Astrocyte (in vitro differentiated cells and primary cell): ENCODE measurements at regions not wholly inside any gene's neighbourhood (a gene's known extent, or its start where the extent isn't known, plus 50 kb on each side); places are given as distances from the start of the nearest gene placed in this dataset.

Source experiments
- EZH2 ChIP-seq: IDR thresholded peaks from 2 replicates; pipeline ENCODE4 v1.6.1; 2012; ENCODE audit warnings: mild to moderate bottlenecking, low read length, inconsistent platforms; ENCODE audit not compliant: insufficient read depth
- TF ChIP-seq, protein P1 (sequence below): IDR thresholded peaks from 2 replicates; pipeline ENCODE4 v1.5.1; 2011; ENCODE audit warnings: low read depth, mild to moderate bottlenecking, inconsistent platforms, low read length, moderate library complexity; ENCODE audit not compliant: insufficient read depth

DNA sequence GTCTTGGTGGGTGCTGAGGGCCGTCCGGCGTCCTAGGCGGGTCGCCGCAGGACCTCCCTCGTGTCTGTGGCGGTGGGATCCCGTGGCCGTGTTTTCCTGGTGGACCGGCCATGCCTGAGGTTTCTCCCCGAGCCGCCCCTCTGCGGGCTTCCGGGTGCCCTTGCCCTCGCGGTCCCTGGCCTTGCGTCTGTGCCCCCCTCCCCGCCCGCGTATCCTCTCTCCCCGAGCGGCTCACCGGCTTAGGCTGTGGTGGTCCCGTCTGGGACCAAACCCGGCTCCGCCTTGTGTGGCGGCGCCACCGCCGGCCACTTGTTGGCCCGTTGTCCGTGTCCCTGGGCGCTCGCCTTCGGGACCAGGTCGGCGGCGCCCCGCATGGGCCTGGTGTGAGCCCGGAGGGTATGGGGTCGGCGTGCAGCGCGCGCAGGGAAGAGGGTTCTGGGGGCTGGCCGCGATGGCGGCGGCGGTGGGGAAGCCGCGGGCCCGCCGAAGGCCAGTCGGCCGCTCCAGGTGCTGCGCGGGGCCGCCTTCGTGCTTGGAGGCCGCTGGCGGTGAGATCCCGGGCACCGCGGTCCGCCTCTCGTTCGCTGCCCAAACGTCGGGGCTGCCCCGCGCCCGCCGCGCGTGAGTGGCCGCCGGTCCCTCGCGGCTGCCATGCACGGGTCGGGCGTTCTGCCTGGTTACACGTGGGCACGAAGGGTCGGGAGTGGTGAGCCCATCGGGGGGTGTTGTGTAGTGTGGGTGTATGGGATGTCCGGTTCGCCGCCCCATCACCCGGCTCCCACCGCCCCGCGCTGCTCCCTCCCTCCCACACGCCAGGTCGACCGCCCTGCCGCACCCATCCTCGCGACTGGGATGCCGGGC lies 3899.1 kb upstream of the OR11H1 start:
- TF ChIP-seq EZH2, result no peak
- TF ChIP-seq, protein P1, sequence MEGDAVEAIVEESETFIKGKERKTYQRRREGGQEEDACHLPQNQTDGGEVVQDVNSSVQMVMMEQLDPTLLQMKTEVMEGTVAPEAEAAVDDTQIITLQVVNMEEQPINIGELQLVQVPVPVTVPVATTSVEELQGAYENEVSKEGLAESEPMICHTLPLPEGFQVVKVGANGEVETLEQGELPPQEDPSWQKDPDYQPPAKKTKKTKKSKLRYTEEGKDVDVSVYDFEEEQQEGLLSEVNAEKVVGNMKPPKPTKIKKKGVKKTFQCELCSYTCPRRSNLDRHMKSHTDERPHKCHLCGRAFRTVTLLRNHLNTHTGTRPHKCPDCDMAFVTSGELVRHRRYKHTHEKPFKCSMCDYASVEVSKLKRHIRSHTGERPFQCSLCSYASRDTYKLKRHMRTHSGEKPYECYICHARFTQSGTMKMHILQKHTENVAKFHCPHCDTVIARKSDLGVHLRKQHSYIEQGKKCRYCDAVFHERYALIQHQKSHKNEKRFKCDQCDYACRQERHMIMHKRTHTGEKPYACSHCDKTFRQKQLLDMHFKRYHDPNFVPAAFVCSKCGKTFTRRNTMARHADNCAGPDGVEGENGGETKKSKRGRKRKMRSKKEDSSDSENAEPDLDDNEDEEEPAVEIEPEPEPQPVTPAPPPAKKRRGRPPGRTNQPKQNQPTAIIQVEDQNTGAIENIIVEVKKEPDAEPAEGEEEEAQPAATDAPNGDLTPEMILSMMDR, result no peak
